ENCODE measurements at regions not wholly inside any gene's neighbourhood (a gene's known extent, or its start where the extent isn't known, plus 50 kb on each side); places are given as distances from the start of the nearest gene placed in this dataset.

- no peak for DNase-seq (ENCODE audit: low read depth)
- H3K4me3 ChIP-seq (ENCODE audit: low read depth, low read length), result no peak overlapping the region
- TF ChIP-seq, protein P1, sequence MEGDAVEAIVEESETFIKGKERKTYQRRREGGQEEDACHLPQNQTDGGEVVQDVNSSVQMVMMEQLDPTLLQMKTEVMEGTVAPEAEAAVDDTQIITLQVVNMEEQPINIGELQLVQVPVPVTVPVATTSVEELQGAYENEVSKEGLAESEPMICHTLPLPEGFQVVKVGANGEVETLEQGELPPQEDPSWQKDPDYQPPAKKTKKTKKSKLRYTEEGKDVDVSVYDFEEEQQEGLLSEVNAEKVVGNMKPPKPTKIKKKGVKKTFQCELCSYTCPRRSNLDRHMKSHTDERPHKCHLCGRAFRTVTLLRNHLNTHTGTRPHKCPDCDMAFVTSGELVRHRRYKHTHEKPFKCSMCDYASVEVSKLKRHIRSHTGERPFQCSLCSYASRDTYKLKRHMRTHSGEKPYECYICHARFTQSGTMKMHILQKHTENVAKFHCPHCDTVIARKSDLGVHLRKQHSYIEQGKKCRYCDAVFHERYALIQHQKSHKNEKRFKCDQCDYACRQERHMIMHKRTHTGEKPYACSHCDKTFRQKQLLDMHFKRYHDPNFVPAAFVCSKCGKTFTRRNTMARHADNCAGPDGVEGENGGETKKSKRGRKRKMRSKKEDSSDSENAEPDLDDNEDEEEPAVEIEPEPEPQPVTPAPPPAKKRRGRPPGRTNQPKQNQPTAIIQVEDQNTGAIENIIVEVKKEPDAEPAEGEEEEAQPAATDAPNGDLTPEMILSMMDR (IDR thresholded peaks at IDR 0.05; ENCODE audit: low read depth, low read length, missing control alignments), result no peak
Observed at GRCh38 chr3:153753035-153753434, 368.2 kb upstream of the ARHGEF26 start.

GRCh38 chr3:153756816-153757215 is 364.4 kb upstream of the ARHGEF26 start:
- H3K4me3 ChIP-seq (ENCODE audit: low read depth, low read length), result no peak overlapping the region
- no peak for DNase-seq (ENCODE audit: low read depth)
- TF ChIP-seq, protein P1 (IDR thresholded peaks at IDR 0.05; ENCODE audit: low read depth, low read length, missing control alignments), result no peak

DNA sequence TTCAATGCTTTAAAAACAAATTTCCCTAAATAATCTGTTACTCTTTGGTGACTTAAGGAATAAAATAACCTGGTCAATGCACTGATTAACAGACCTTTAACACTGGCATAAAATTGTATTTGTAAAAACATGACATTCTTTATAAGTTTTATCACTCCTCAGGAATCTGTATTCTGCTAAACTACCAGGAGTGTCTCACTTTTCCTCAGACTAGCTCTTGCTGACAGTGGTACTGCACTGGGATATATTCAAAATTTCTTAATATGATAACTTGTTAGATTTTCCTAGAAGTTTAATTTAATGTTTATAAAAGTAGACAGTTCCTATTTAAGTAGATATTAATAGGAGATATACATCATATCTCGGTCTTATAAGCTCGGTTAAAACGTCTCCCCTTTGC is 363.4 kb upstream of the ARHGEF26 start:
- TF ChIP-seq, protein P1 (IDR thresholded peaks at IDR 0.05; ENCODE audit: low read depth, low read length, missing control alignments), result no peak
- H3K4me3 ChIP-seq (ENCODE audit: low read depth, low read length), result no peak overlapping the region
- no peak for DNase-seq (ENCODE audit: low read depth)

DNA sequence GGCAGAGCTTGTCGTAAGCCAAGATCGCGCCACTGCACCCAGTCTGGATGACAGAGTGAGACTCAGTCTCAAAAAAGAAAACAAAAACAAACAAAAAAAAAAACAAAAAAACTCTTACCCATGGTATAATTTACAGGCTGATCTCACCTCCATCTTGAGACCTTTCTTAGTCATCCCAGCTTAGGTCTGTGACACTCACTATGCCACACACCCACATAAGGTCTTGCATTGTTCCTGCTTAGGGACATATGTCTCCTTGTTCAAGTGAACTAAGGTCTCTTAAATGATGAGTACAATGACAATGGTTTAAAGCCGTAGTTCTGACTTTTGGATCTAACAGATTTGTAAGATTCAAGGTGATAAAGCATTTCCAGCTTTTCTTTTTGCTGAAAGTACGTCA is 360.2 kb upstream of the ARHGEF26 start:
- H3K4me3 ChIP-seq (ENCODE audit: low read depth, low read length), result no peak overlapping the region
- DNase-seq (ENCODE audit: low read depth), result no peak

GRCh38 chr3:153762411-153763235 is 358.6 kb upstream of the ARHGEF26 start:
- TF ChIP-seq, protein P1 (IDR thresholded peaks at IDR 0.05; ENCODE audit: low read depth, low read length, missing control alignments), result no peak
- no peak overlapping the region for H3K4me3 ChIP-seq (ENCODE audit: low read depth, low read length)
- no peak for DNase-seq (ENCODE audit: low read depth)

More for the DNA sequence above, 360.2 kb upstream of the ARHGEF26 start:
- TF ChIP-seq, protein P1 (IDR thresholded peaks at IDR 0.05; ENCODE audit: low read depth, low read length, missing control alignments), result no peak

DNA sequence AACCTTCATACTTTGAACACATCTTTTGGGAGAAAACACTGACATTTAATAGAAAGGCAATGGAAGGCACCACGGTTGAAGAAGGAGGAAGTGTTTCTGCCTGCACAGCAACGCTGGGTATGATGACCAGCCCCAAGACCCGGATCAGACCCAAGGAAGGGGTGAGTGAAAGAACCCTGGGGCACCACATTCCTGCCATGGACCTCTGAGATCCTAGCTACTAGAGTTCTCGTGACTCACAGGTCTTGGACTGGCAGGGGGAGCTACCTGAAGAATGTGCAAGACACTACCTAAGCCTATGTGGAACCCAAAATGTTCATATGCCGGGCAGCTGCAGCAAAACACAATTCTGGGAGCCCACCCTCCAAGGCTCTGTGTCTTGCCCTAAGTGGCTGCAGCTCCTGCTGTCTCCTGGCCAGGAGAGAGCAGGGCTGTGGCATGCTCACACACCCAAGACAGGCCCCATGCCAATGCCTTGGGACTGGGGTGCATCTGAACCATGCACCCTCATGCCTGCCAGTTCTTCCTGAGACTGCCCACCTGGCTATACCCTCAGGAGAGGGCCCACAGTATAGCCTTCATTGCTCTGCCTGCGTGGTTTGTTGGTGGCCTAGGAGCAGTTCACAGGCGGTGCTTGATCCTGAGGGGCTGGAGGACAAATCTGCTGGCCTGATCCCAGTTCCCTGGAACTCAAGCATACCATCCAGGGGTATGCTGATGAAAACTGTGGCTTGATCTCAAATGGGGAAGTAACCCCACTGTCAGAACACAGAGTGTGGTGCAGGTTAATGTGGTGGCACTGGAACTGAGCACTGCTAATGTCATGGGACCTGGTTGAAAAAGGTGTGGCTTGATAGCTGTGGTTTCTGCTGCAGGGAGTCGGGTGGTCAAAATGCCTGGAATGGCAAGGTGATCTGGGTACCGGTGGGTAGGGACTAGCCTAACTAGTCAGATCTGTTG is 353.3 kb upstream of the ARHGEF26 start:
- TF ChIP-seq, protein P1 (IDR thresholded peaks at IDR 0.05; ENCODE audit: low read depth, low read length, missing control alignments), result no peak
- H3K4me3 ChIP-seq (ENCODE audit: low read depth, low read length), result no peak overlapping the region
- DNase-seq (ENCODE audit: low read depth), result no peak
